HL-60 (cell line): ENCODE measurements at regions not wholly inside any gene's neighbourhood (a gene's known extent, or its start where the extent isn't known, plus 50 kb on each side); places are given as distances from the start of the nearest gene placed in this dataset.

ENCODE experiments used
- DNase-seq, 2 experiments: peaks; one replicate each; pipeline ENCODE4 v3.0.0-alpha.2; 2010 to 2020; ENCODE audit warnings: low read depth in 1 of 2, low spot score in 1 of 2
- H3K27ac ChIP-seq: fragments of 250-450 bp; sonication (Bioruptor Pico); replicated peaks from 2 replicates; pipeline ENCODE4 v1.5.1; 2020; ENCODE audit warnings: mild to moderate bottlenecking, moderate library complexity
- H3K27me3 ChIP-seq: fragments of 250-450 bp; sonication (Bioruptor Pico); 2 replicates; pipeline ENCODE4 v1.5.1; 2021; ENCODE audit warnings: mild to moderate bottlenecking, moderate library complexity; ENCODE audit not compliant: insufficient read depth, poor library complexity, severe bottlenecking
- H3K4me3 ChIP-seq: replicated peaks from 2 replicates; pipeline ENCODE4 v1.5.1; 2011; ENCODE audit warnings: mild to moderate bottlenecking, control low read depth, low read length; ENCODE audit not compliant: insufficient read depth
- CTCF ChIP-seq: IDR thresholded peaks from one replicate; pipeline ENCODE4 v1.5.1; 2011; ENCODE audit warnings: low read length, control low read depth, inconsistent platforms; ENCODE audit not compliant: insufficient read depth
- GABPA ChIP-seq: IDR thresholded peaks from 2 replicates; pipeline ENCODE4 v1.6.1; 2012; ENCODE audit warnings: low read depth
- POLR2AphosphoS5 ChIP-seq: IDR thresholded peaks from 2 replicates; pipeline ENCODE4 v1.6.1; 2012; ENCODE audit warnings: low read depth
- REST ChIP-seq: IDR thresholded peaks from 2 replicates; pipeline ENCODE4 v1.6.1; 2012; ENCODE audit warnings: low read depth; ENCODE audit not compliant: insufficient replicate concordance
- SPI1 ChIP-seq: IDR thresholded peaks from 2 replicates; pipeline ENCODE4 v1.6.1; 2012; ENCODE audit warnings: low read depth, mild to moderate bottlenecking, borderline replicate concordance

GRCh38 chr13:106122234-106122633, 413.2 kb downstream of the EFNB2 start:
- no peak for TF ChIP-seq CTCF
- no peak for TF ChIP-seq POLR2AphosphoS5
- TF ChIP-seq SPI1 = no peak
- no peak for TF ChIP-seq GABPA
- no peak for TF ChIP-seq REST
- no peak for DNase-seq
- Histone ChIP-seq H3K27me3 (no peaks in the 10 kb centered on the region), H3K4me3 (no peak overlapping the region), H3K27ac (no peak overlapping the region)

GRCh38 chr13:106121173-106121754, 414.2 kb downstream of the EFNB2 start:
- Histone ChIP-seq H3K27ac (no peak overlapping the region), H3K4me3 (no peak overlapping the region), H3K27me3 (no peaks in the 10 kb centered on the region)
- no peak for DNase-seq
- TF ChIP-seq SPI1 = no peak
- TF ChIP-seq POLR2AphosphoS5 = no peak
- TF ChIP-seq REST = no peak
- TF ChIP-seq GABPA = no peak
- no peak for TF ChIP-seq CTCF

GRCh38 chr13:106118996-106119395, 416.5 kb downstream of the EFNB2 start:
- TF ChIP-seq REST = no peak
- no peak overlapping the region for H3K27ac ChIP-seq
- no peaks in the 10 kb centered on the region for H3K27me3 ChIP-seq
- DNase-seq = no peak
- no peak overlapping the region for H3K4me3 ChIP-seq

GRCh38 chr13:106118050-106118449, 417.4 kb downstream of the EFNB2 start:
- no peak for TF ChIP-seq REST
- no peak for TF ChIP-seq CTCF
- no peak for TF ChIP-seq GABPA
- TF ChIP-seq SPI1 = no peak
- no peak overlapping the region for H3K27ac ChIP-seq
- no peak for DNase-seq
- no peaks in the 10 kb centered on the region for H3K27me3 ChIP-seq
- no peak overlapping the region for H3K4me3 ChIP-seq
